Dendritic cell treated with granulocyte-macrophage colony-stimulating factor and Interleukin-4, amounts not matched to agents 40 ng/mL and 50 ng/mL, for 4 days (primary cell): ENCODE measurements at regions not wholly inside any gene's neighbourhood (a gene's known extent, or its start where the extent isn't known, plus 50 kb on each side); places are given as distances from the start of the nearest gene placed in this dataset.

Experiments
- H3K27ac Mint-ChIP-seq: one replicate; pipeline ENCODE4 v1.8.0; 2022; ENCODE audit warnings: mild to moderate bottlenecking, mixed read lengths
- H3K27me3 Mint-ChIP-seq: one replicate; pipeline ENCODE4 v1.8.0; 2022; ENCODE audit warnings: mild to moderate bottlenecking, mixed read lengths
- H3K36me3 Mint-ChIP-seq: one replicate; pipeline ENCODE4 v1.8.0; 2022; ENCODE audit warnings: low read depth, mixed read lengths
- H3K4me1 Mint-ChIP-seq: one replicate; pipeline ENCODE4 v1.8.0; 2022; ENCODE audit warnings: low read depth, mixed read lengths
- H3K4me3 Mint-ChIP-seq: one replicate; pipeline ENCODE4 v1.8.0; 2022; ENCODE audit warnings: mild to moderate bottlenecking, moderate library complexity, mixed read lengths
- H3K9me3 Mint-ChIP-seq: one replicate; pipeline ENCODE4 v1.8.0; 2022; ENCODE audit warnings: mixed read lengths
- intact Hi-C: fragments of 100-400 bp; cut with micrococcal nuclease; formaldehyde crosslinking; loops from one replicate; pipeline ENCODE4 v1.15.0; 2022

DNA sequence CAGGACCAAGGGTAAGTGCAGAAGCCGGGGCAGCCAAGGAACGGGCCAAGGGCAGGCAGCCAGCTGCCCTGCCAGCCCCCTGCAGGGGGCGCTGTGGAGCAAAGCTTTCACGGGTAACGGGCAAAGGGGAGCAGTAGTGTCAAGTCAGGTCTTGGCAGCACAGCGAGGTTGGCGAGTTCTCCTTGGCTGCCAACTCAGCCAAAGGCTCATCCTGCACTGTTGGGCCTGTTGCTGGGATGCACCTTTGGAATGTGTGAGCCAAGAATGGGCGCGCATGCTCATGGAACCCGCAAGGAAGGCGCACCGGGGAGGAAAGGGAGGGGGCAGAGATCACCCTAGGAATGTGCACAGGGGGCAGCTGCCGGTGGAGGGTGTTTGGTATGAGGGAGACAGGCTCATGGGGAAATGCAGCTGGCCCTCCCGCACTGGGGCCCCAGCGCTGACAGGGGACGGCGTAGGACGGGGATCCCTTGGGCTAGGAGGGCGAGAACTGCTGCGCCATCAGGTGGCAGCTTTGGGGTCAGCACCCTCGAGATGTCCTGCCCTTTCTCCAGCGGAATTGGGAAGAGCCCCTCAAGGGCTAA lies 138.0 kb downstream of the ASCL4 start:
- intact Hi-C loops: loop anchor here (1.0 kb wide), 2 partner anchors 20 to 236 kb away; no protein-coding TSS in a partner anchor
- H3K4me1 Mint-ChIP-seq: peaks cover 6% of the 10 kb centered on the region
- peaks cover 51% of the 10 kb centered on the region for H3K27me3 Mint-ChIP-seq

DNA sequence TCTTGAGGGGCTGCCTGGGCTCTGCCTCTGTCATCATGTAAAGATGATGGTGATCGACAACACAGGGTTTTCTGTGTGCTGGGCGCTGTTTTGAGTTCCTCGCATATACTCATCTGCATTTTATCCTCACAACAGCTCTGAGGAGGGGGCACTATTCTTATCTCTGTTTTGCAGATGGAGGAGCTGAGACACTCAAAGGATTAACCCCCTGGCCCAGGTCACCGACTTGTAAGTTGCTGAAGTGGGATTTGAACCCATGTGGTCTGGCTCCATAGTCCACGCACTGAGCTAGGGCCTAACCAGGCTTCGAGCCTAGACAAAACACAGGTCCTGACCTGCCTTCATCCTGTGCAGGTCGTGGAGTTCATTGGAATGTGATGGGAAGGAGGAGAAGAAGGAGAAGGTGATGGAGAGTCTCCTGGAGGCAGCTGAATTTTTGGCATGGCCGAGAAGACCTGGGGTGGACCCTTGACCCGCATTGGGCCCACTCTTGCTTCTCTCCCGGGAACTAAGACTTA lies 140.0 kb downstream of the ASCL4 start:
- H3K4me3 Mint-ChIP-seq: no peak overlapping the region
- no peak overlapping the region for H3K27ac Mint-ChIP-seq
- no peaks in the 10 kb centered on the region for H3K36me3 Mint-ChIP-seq
- peaks cover 47% of the 10 kb centered on the region for H3K27me3 Mint-ChIP-seq
- H3K4me1 Mint-ChIP-seq: peaks cover 6% of the 10 kb centered on the region
- intact Hi-C loops: no loop called here
- no peaks in the 10 kb centered on the region for H3K9me3 Mint-ChIP-seq

More for the DNA sequence above, 138.0 kb downstream of the ASCL4 start:
- Mint-ChIP-seq H3K4me3 (peak overlapping the region; percentile 76), H3K36me3 (no peaks in the 10 kb centered on the region), H3K27ac (no peak overlapping the region), H3K9me3 (no peaks in the 10 kb centered on the region)

- Mint-ChIP-seq H3K9me3 (no peaks in the 10 kb centered on the region), H3K36me3 (no peaks in the 10 kb centered on the region), H3K27me3 (peaks cover 38% of the 10 kb centered on the region), H3K27ac (no peak overlapping the region), H3K4me3 (no peak overlapping the region), H3K4me1 (no peaks in the 10 kb centered on the region)
- intact Hi-C loops: loop anchor here (5.0 kb wide), 2 partner anchors 579 to 594 kb away; no protein-coding TSS in a partner anchor
Measured at GRCh38 chr12:107917912-107918800, 143.7 kb downstream of the ASCL4 start.

- H3K4me1 Mint-ChIP-seq: no peaks in the 10 kb centered on the region
- H3K4me3 Mint-ChIP-seq: no peak overlapping the region
- H3K36me3 Mint-ChIP-seq: no peaks in the 10 kb centered on the region
- H3K9me3 Mint-ChIP-seq: no peaks in the 10 kb centered on the region
- H3K27me3 Mint-ChIP-seq: peaks cover 31% of the 10 kb centered on the region
- no peak overlapping the region for H3K27ac Mint-ChIP-seq
- intact Hi-C loops: no loop called here
Measured at GRCh38 chr12:107921062-107921461, 146.6 kb downstream of the ASCL4 start.

DNA sequence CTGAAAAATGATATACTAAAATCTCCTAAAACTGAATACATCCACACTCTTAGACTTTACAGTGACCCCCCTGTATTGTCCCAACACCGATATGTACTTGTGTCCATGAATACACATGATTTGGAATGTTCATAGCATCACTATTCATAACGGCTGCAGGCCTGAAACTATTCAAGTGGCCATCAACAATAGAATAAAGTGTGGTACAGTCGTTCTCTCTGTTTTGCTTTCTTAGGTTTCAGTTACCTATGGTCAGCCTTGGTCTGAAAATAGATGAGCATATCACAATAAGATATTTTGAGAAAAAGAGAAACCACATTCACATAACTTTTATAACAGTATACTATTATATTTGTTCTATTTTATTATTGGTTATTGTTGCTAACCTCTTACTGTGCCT lies 150.6 kb downstream of the ASCL4 start:
- Mint-ChIP-seq H3K4me3 (no peak overlapping the region), H3K27ac (no peak overlapping the region), H3K9me3 (no peaks in the 10 kb centered on the region), H3K36me3 (no peaks in the 10 kb centered on the region), H3K27me3 (peaks cover 27% of the 10 kb centered on the region), H3K4me1 (no peaks in the 10 kb centered on the region)
- intact Hi-C loops: no loop called here

DNA sequence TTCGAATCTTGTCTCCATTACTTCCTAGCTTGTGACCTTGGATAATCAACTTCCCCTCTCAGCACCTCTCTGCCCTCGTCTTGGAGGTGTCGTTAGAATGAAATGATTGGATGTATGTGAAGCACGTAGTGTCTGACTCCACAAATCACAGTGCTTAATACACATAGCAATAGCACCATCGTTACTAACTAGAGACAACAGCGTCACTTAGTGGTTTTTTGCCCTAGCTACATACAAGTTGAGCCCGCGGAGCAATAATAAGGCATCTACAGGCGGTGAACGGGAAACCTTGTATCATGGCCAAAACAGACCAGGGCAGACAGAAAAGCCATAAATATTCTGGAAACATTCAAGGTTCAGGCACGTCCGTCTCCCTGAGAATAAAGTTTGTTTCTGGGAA lies 154.9 kb downstream of the ASCL4 start:
- Mint-ChIP-seq H3K4me3 (no peak overlapping the region), H3K27ac (no peak overlapping the region), H3K27me3 (peaks cover 21% of the 10 kb centered on the region), H3K36me3 (no peaks in the 10 kb centered on the region), H3K4me1 (no peaks in the 10 kb centered on the region), H3K9me3 (no peaks in the 10 kb centered on the region)
- intact Hi-C loops: no loop called here

DNA sequence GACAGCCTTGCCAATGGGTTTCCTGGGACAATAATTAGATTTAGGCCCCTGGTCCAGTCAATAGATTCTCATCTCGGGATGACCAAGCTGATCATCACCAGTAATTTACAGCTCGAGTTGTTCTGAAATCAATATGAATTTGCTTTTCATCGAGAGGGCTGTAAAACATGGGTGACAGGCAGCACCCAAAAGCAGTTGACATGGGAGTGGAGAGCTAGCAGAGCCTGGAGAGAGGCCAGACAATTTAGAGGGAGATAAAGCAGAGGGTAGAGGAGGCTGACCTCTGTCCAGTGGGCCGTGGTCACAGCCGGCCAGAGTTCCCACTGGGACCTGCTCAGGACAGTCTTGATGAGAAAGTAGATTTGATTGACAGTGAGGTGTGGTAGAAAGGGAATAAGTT lies 157.3 kb downstream of the ASCL4 start:
- Mint-ChIP-seq H3K4me1 (no peaks in the 10 kb centered on the region), H3K4me3 (no peak overlapping the region), H3K27ac (no peak overlapping the region), H3K9me3 (no peaks in the 10 kb centered on the region), H3K36me3 (no peaks in the 10 kb centered on the region), H3K27me3 (peaks cover 25% of the 10 kb centered on the region)
- intact Hi-C loops: no loop called here

DNA sequence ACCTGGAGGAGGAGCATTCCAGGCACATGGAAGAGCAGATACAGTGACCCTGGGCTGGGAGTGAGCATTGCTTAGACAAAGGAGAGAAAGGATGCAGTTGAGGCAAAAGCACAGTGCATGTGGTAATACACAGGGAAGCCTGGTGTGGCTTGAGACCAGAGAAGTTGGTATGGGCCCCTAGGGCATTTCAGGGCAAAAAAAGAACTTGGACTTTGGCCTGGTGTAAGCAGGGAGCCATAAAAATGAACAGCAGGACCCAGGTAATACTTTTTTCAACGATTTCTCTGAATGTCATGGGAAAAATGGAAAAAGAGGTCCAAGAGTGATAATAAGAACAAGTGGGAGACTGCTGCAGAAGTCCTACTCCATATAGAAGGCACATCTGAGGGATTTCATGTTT lies 163.9 kb downstream of the ASCL4 start:
- Mint-ChIP-seq H3K4me3 (no peak overlapping the region), H3K9me3 (peaks cover 18% of the 10 kb centered on the region), H3K27me3 (peaks cover 21% of the 10 kb centered on the region), H3K27ac (no peak overlapping the region), H3K4me1 (no peaks in the 10 kb centered on the region), H3K36me3 (no peaks in the 10 kb centered on the region)
- intact Hi-C loops: no loop called here

- Mint-ChIP-seq H3K27ac (no peak overlapping the region), H3K27me3 (peaks cover 24% of the 10 kb centered on the region), H3K4me3 (no peak overlapping the region), H3K4me1 (no peaks in the 10 kb centered on the region), H3K36me3 (no peaks in the 10 kb centered on the region), H3K9me3 (peaks cover 2% of the 10 kb centered on the region)
- intact Hi-C loops: no loop called here
Measured at GRCh38 chr12:107948391-107948945, 174.0 kb downstream of the ASCL4 start.

GRCh38 chr12:107951024-107951423 lies 176.5 kb downstream of the ASCL4 start:
- Mint-ChIP-seq H3K27me3 (peaks cover 15% of the 10 kb centered on the region), H3K27ac (no peak overlapping the region), H3K4me1 (no peaks in the 10 kb centered on the region), H3K9me3 (no peaks in the 10 kb centered on the region), H3K36me3 (no peaks in the 10 kb centered on the region), H3K4me3 (no peak overlapping the region)
- intact Hi-C loops: no loop called here

DNA sequence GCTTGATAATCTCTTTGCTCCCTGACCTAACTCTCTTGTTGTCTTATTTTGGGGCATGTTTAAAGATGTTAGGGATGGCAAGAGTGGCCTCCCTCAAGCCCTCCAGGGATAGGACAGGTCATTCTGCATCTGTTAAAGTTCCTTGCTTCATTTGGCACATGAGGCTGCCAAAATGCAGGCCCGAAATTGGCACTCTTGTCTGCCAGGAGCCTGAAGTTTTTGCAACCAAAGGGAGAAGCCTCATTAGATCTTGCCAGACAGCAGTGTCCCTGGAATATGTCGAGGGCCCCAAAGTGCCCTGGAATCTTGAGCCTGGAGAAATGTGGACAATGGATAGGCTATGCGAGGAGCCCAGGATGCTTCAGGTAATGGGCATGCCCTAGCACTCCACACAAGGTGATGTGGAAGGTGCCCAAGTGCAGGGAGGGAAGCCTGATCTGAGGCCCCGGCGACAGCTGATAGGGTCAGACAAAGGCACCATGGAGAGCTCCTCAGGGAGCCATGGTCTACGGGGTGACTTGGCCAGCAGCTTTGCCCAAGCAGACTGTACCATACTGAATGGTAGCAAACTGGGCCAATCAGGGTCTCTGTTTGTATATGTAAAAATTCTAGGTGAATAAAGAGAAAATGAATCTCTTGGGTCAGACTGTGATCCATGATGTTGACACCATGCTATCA lies 173.0 kb upstream of the WSCD2 start:
- H3K27me3 Mint-ChIP-seq: peaks cover 9% of the 10 kb centered on the region
- no peak overlapping the region for H3K27ac Mint-ChIP-seq
- no peak overlapping the region for H3K4me3 Mint-ChIP-seq
- intact Hi-C loops: no loop called here
- H3K9me3 Mint-ChIP-seq: peaks cover 12% of the 10 kb centered on the region
- no peaks in the 10 kb centered on the region for H3K36me3 Mint-ChIP-seq
- peaks cover 5% of the 10 kb centered on the region for H3K4me1 Mint-ChIP-seq

GRCh38 chr12:107957459-107957858 lies 171.6 kb upstream of the WSCD2 start:
- peak overlapping the region; percentile 13 for H3K27ac Mint-ChIP-seq
- no peaks in the 10 kb centered on the region for H3K36me3 Mint-ChIP-seq
- H3K4me1 Mint-ChIP-seq: peaks cover 5% of the 10 kb centered on the region
- peaks cover 12% of the 10 kb centered on the region for H3K9me3 Mint-ChIP-seq
- no peak overlapping the region for H3K4me3 Mint-ChIP-seq
- H3K27me3 Mint-ChIP-seq: peaks cover 6% of the 10 kb centered on the region
- intact Hi-C loops: no loop called here

- no peaks in the 10 kb centered on the region for H3K27me3 Mint-ChIP-seq
- no peaks in the 10 kb centered on the region for H3K36me3 Mint-ChIP-seq
- peaks cover 9% of the 10 kb centered on the region for H3K9me3 Mint-ChIP-seq
- intact Hi-C loops: no loop called here
- H3K4me1 Mint-ChIP-seq: no peaks in the 10 kb centered on the region
- no peak overlapping the region for H3K27ac Mint-ChIP-seq
- H3K4me3 Mint-ChIP-seq: no peak overlapping the region
Measured at GRCh38 chr12:107963635-107964034, 165.5 kb upstream of the WSCD2 start.

DNA sequence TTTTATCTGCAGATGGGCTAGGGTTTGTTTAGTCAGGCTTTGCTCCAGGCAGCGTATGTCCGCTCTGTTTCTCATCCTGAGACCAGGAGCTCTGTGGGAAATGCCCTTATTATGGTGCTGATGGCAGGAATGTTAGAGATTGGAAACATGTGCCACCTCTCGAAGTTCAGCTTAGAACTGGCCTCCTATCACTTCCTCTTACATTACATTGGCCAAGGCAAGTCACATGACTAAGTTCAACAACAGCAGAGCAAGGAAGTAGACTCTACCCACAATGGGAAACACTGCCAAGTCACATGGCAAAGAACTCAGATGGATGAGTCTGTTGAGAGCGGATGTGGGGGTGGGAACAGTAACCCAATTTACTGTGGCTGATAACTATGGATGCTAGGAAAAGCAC lies 161.9 kb upstream of the WSCD2 start:
- intact Hi-C loops: no loop called here
- no peaks in the 10 kb centered on the region for H3K4me1 Mint-ChIP-seq
- no peaks in the 10 kb centered on the region for H3K36me3 Mint-ChIP-seq
- H3K9me3 Mint-ChIP-seq: peaks cover 9% of the 10 kb centered on the region
- H3K4me3 Mint-ChIP-seq: no peak overlapping the region
- no peak overlapping the region for H3K27ac Mint-ChIP-seq
- H3K27me3 Mint-ChIP-seq: no peaks in the 10 kb centered on the region
